Mucosa of descending colon (tissue), 3 donors: ENCODE measurements at regions not wholly inside any gene's neighbourhood (a gene's known extent, or its start where the extent isn't known, plus 50 kb on each side); places are given as distances from the start of the nearest gene placed in this dataset.

ENCODE experiments used
- ATAC-seq: fragments of 200-7000 bp; cut with Tn5 transposase; one replicate; pipeline ENCODE4 v1.9.1; 2020; ENCODE audit warnings: mild to moderate bottlenecking, moderate library complexity
- DNase-seq, 3 donors: peaks; one replicate each; pipeline ENCODE4 v3.0.0-alpha.2; 2020
- H3K36me3 ChIP-seq: fragments of 200-600 bp; one replicate; pipeline ENCODE4 v1.8.0; 2021; ENCODE audit warnings: low read depth, mild to moderate bottlenecking
- H3K4me1 ChIP-seq: fragments of 200-600 bp; one replicate; pipeline ENCODE4 v1.8.0; 2021; ENCODE audit warnings: low read depth, mild to moderate bottlenecking
- H3K4me3 ChIP-seq: fragments of 200-600 bp; one replicate; pipeline ENCODE4 v1.8.0; 2021; ENCODE audit warnings: mild to moderate bottlenecking
- H3K9me3 ChIP-seq: fragments of 200-600 bp; one replicate; pipeline ENCODE4 v1.8.0; 2021; ENCODE audit warnings: mild to moderate bottlenecking
- intact Hi-C, 2 donors: fragments of 100-400 bp; cut with DNase I in 1 of 2; cut with micrococcal nuclease in 1 of 2; formaldehyde crosslinking; loops; one replicate each; pipeline versions ENCODE4 v1.11.0 to v1.11.1; 2022; cut with DNase I, micrococcal nuclease
- TF ChIP-seq, protein P1 (sequence below): fragments of 200-600 bp; IDR thresholded peaks from one replicate; pipeline ENCODE4 v1.8.0; 2022; ENCODE audit warnings: antibody characterized with exemption, mild to moderate bottlenecking
- donor health status: DM: no; HTN: no; CAD: no; lungs with moderate emphysema.
- donor health status: DM: no; HTN: no; CAD: no.
- donor health status: DM: no; HTN: yes; CAD: no.

DNA sequence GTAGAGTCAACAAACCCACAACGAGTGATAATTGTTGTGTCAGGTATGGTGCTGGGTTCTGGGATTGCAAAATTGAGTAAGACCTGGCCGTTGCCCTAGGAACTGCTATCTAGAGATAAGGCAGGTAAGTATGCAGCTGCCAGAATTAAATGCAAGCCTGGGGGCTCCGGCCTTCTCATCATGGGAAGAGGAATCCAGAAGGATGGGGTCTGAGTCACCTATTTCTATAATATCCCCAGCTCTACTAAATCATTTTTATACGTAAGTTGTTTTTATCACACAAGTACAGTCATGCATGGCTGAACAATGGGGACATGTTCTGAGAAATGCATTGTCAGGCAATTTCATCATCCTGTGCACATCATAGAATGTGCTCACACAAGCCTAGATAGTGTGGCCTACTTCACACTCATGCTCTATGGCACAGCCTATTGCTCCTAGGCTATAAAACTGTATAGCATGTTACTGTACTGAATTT is 203.0 kb downstream of the KLF5 start:
- TF ChIP-seq, protein P1, sequence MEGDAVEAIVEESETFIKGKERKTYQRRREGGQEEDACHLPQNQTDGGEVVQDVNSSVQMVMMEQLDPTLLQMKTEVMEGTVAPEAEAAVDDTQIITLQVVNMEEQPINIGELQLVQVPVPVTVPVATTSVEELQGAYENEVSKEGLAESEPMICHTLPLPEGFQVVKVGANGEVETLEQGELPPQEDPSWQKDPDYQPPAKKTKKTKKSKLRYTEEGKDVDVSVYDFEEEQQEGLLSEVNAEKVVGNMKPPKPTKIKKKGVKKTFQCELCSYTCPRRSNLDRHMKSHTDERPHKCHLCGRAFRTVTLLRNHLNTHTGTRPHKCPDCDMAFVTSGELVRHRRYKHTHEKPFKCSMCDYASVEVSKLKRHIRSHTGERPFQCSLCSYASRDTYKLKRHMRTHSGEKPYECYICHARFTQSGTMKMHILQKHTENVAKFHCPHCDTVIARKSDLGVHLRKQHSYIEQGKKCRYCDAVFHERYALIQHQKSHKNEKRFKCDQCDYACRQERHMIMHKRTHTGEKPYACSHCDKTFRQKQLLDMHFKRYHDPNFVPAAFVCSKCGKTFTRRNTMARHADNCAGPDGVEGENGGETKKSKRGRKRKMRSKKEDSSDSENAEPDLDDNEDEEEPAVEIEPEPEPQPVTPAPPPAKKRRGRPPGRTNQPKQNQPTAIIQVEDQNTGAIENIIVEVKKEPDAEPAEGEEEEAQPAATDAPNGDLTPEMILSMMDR: no peak
- Histone ChIP-seq H3K4me3 (no peak overlapping the region), H3K36me3 (no peaks in the 10 kb centered on the region), H3K9me3 (no peaks in the 10 kb centered on the region), H3K4me1 (peaks cover 6% of the 10 kb centered on the region)
- no peak for DNase-seq
- no peak for ATAC-seq
- intact Hi-C loops: loop anchor here in 1 of 2 donors (10.0 kb wide), 1 partner anchor 187 kb away; no protein-coding TSS in a partner anchor

DNA sequence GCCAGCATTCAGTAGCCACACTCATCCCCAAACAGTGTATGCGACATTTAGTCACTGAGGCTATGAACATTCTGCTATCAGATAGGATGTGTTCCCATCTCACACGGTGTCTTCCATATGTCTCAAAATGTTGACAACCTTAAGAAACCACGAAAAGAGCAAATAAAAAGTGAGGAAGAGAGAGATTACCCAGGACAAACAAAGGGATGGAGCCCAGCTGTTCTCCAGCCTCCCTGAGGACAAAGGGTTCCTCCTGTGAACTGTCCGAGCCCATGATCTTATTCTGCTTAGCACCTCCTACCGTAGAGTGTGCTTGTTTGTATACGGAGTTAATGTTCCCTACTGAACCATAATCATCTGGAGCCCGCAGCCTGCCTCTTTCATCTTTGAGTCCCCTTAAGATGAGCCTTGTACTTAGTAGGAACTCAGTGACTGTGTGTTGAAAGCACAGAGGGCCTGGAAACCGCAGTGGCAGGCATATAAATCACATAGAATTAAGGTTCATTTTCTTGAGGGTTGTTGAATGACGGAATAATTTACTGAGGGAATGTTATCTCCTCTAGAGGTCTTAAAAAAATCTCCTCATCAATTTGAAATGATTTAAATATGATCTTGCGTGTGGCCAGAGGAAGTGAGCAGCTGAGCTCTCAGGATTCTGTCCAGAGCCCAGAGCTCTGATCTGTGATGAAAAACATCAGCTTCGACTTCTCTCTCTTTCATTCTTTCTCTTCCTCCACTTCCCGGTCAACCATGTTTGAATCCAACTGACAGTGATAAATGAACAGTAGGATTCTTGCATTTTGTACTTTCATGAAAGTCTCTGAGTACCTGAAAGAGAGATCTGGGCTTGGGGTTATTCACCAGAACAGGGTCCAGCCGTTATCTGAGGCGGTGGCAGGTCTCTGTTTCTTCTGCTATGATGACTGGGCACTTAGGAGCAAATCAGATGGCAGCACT is 200.5 kb downstream of the KLF5 start:
- intact Hi-C loops: loop anchor here in 1 of 2 donors (10.0 kb wide), 1 partner anchor 185 kb away; no protein-coding TSS in a partner anchor

DNA sequence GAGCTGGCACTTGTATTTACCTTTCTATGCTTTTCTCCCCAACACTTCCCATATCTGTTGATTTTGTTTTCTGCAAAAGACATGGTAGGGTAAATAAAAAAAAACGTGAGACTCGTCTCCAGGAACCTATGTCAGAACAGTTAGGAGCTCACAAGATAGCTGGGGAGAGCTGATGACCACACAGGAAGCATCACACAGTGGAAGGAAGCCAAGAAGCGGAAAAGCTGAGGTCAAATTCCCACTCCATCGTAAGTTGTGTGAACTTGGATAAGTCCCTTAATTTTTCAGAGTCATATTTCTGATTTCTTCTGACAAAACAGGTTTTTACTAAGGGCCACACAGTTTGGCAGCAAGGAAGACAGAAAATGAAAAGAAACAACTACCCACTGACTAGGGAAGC is 199.6 kb downstream of the KLF5 start:
- no peaks in the 10 kb centered on the region for H3K4me1 ChIP-seq
- intact Hi-C loops: no loop called here
- no peaks in the 10 kb centered on the region for H3K36me3 ChIP-seq
- H3K9me3 ChIP-seq: no peaks in the 10 kb centered on the region
- no peak for DNase-seq
- ATAC-seq: no peak
- no peak overlapping the region for H3K4me3 ChIP-seq
- TF ChIP-seq, protein P1: no peak

More for the DNA sequence above, 200.5 kb downstream of the KLF5 start:
- Histone ChIP-seq H3K4me3 (no peak overlapping the region), H3K9me3 (no peaks in the 10 kb centered on the region), H3K36me3 (no peaks in the 10 kb centered on the region), H3K4me1 (peaks cover 6% of the 10 kb centered on the region)
- TF ChIP-seq, protein P1: no peak
- DNase-seq (peak in 1 of 3 donors; percentile 44), ATAC-seq (peak; percentile 87)

DNA sequence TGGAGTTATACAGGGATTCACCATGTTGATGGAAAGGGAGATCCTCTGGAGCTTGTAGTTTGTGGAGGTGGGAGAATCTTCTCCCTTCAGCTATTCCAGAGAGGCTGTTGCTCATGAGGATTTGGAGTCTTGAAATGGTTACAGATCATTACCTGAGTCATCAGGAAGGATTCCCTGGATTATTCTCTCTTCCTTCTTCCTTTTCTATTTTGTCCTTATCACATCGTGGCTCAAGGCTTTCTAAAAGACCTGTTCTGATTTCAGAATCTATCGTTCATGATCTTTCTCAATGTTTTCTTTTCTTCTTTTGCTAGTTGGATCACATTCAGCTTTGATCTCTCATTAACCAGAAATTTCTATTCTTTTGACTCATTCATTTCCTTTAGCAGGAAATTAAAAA is 196.0 kb downstream of the KLF5 start:
- H3K4me3 ChIP-seq: no peak overlapping the region
- intact Hi-C loops: no loop called here

DNA sequence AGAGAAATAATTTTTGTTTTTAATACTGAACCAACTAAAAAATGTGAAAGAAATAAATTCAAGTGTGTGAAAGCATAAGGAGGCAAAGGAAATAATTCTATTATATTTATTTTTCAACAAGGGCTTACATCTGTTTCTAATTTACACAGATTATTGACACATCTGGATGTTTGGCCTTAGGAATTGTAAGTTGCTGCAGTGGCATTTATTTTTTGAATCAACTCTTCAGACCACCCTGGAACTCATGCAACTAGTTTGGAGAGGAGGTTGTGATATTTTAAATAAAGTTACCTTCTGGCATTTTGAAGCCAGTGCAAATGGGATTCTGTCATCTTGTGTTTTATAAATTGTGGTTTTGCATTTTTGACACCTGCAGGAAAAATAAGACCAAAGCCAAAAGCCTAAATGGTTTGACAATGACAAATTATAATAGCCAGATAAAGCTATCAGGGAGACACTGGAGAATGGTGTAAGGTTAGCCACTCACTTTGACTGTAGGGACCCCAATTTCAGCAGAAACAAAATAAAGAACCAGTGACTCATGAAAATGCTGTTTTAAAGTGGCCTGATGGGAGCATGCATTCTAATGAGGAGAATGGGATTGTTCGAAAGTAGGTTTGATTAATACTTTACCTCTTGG is 192.9 kb downstream of the KLF5 start:
- H3K4me3 ChIP-seq: no peak overlapping the region
- peaks cover 8% of the 10 kb centered on the region for H3K4me1 ChIP-seq
- TF ChIP-seq, protein P1: no peak
- H3K9me3 ChIP-seq: no peaks in the 10 kb centered on the region
- no peak for DNase-seq
- H3K36me3 ChIP-seq: no peaks in the 10 kb centered on the region
- no peak for ATAC-seq
- intact Hi-C loops: no loop called here

More for the DNA sequence above, 196.0 kb downstream of the KLF5 start:
- TF ChIP-seq, protein P1: no peak
- no peak for DNase-seq
- Histone ChIP-seq H3K36me3 (no peaks in the 10 kb centered on the region), H3K4me1 (no peaks in the 10 kb centered on the region), H3K9me3 (no peaks in the 10 kb centered on the region)
- ATAC-seq: peak; percentile 56
